ENCODE measurements at regions not wholly inside any gene's neighbourhood (a gene's known extent, or its start where the extent isn't known, plus 50 kb on each side); places are given as distances from the start of the nearest gene placed in this dataset.

DNA sequence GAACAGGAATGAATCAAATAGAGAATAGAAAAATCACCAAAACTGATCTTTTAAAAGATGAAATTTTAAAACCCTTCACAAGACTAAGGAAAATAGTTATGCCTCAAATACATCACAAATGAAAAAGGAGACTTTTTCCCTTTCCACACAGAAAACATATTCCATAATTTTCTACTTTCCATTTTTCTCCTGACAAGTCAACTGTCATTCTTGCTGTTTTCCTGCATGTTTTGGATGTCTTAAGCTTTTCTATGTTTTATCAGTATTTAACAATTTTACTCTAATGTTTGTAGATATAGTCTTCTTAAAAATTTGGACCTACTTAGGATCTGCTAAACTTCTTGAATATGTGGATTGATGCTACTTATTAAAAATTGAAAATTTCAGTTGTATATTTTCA is 810.8 kb downstream of the OLFM4 start:
- TF ChIP-seq, protein P1, sequence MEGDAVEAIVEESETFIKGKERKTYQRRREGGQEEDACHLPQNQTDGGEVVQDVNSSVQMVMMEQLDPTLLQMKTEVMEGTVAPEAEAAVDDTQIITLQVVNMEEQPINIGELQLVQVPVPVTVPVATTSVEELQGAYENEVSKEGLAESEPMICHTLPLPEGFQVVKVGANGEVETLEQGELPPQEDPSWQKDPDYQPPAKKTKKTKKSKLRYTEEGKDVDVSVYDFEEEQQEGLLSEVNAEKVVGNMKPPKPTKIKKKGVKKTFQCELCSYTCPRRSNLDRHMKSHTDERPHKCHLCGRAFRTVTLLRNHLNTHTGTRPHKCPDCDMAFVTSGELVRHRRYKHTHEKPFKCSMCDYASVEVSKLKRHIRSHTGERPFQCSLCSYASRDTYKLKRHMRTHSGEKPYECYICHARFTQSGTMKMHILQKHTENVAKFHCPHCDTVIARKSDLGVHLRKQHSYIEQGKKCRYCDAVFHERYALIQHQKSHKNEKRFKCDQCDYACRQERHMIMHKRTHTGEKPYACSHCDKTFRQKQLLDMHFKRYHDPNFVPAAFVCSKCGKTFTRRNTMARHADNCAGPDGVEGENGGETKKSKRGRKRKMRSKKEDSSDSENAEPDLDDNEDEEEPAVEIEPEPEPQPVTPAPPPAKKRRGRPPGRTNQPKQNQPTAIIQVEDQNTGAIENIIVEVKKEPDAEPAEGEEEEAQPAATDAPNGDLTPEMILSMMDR (conservative IDR thresholded peaks at IDR 0.05 in 1 of 2, IDR thresholded peaks at IDR 0.05 in 1 of 2; ENCODE audit: extremely low read depth in 1 of 2, insufficient read depth in 1 of 2, low read depth in 1 of 2, low read length in 2 of 2): no peak
- no peak for TF ChIP-seq EZH2 (IDR thresholded peaks at IDR 0.05; ENCODE audit: borderline replicate concordance, low read length)
